Duodenal mucosa (tissue), 2 donors: ENCODE measurements at regions not wholly inside any gene's neighbourhood (a gene's known extent, or its start where the extent isn't known, plus 50 kb on each side); places are given as distances from the start of the nearest gene placed in this dataset.

Experiments used
- H3K27ac ChIP-seq: one replicate; pipeline ENCODE4 v1.7.0; 2013; ENCODE audit warnings: low read depth, low read length
- H3K27me3 ChIP-seq, 2 donors: one replicate each; pipeline ENCODE4 v1.7.0; 2013; ENCODE audit warnings: low read length in 2 of 2, control low read depth in 1 of 2; ENCODE audit not compliant: insufficient read depth in 2 of 2, control insufficient read depth in 1 of 2
- H3K36me3 ChIP-seq, 2 donors: one replicate each; pipeline ENCODE4 v1.7.0; 2013; ENCODE audit warnings: low read length in 2 of 2, control low read depth in 1 of 2; ENCODE audit not compliant: insufficient read depth in 2 of 2, control insufficient read depth in 1 of 2
- H3K4me1 ChIP-seq, 2 donors: one replicate each; pipeline ENCODE4 v1.7.0; 2013; ENCODE audit warnings: low read length in 2 of 2, control low read depth in 1 of 2; ENCODE audit not compliant: insufficient read depth in 2 of 2, control insufficient read depth in 1 of 2
- H3K4me3 ChIP-seq, 2 donors: one replicate each; pipeline ENCODE4 v1.7.0; 2013; ENCODE audit warnings: low read length in 2 of 2, low read depth in 1 of 2
- H3K9ac ChIP-seq, 2 donors: one replicate each; pipeline ENCODE4 v1.7.0; 2013; ENCODE audit warnings: low read length in 2 of 2, low read depth in 1 of 2
- H3K9me3 ChIP-seq, 2 donors: one replicate each; pipeline ENCODE4 v1.7.0; 2013; ENCODE audit warnings: low read length in 2 of 2, control low read depth in 1 of 2; ENCODE audit not compliant: control insufficient read depth in 1 of 2

DNA sequence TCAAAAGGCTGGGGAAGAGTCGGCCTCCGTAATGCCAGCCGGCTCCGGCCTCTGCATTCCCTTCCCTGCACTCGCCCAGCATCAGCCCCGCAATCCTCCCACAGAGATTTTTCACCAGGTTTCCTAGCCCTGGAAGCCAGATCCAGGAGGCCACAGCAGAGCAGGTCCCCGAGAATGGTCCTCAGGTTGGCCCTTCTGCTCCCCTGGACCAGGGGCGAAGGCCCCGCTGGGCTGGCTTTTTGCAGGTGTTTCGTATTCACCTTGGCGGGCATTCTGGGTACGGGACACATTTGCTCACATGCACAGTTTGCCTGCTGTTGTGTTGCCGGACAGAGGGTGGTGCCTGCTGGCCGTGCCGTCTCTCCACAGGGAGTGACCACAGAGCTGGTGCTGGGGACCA is 309.5 kb downstream of the NDUFA10 start:
- Histone ChIP-seq H3K27ac (no peak overlapping the region), H3K9ac (no peak overlapping the region), H3K27me3 (no peaks in the 10 kb centered on the region), H3K9me3 (peaks cover 4 to 7% of the 10 kb centered on the region in 2 donors), H3K4me1 (no peaks in the 10 kb centered on the region), H3K36me3 (no peaks in the 10 kb centered on the region), H3K4me3 (no peak overlapping the region)

DNA sequence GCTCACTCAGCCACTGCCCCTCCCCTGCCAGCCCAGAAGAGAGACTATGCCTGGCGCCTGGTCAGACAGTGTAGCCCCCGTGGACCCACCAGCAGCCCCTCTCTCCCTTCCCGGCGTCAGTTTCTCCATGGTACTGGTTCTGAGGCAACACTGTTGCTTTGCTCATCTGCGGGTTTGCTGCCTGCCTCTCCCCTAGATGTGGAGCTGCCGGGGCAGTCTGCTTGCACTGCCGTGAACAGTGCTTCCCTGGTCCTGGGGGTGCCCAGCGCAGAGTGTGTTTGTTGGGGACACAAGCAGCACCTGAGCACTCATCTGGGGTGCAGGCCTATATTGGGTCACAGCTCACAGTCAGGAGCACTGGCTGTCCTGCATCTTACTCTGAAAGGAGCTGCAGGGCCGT is 309.9 kb downstream of the NDUFA10 start:
- H3K9ac ChIP-seq = no peak overlapping the region
- H3K4me3 ChIP-seq = no peak overlapping the region
- peaks cover 4 to 7% of the 10 kb centered on the region in 2 donors for H3K9me3 ChIP-seq
- H3K4me1 ChIP-seq = no peaks in the 10 kb centered on the region
- H3K27ac ChIP-seq = no peak overlapping the region
- no peaks in the 10 kb centered on the region for H3K36me3 ChIP-seq
- no peaks in the 10 kb centered on the region for H3K27me3 ChIP-seq

DNA sequence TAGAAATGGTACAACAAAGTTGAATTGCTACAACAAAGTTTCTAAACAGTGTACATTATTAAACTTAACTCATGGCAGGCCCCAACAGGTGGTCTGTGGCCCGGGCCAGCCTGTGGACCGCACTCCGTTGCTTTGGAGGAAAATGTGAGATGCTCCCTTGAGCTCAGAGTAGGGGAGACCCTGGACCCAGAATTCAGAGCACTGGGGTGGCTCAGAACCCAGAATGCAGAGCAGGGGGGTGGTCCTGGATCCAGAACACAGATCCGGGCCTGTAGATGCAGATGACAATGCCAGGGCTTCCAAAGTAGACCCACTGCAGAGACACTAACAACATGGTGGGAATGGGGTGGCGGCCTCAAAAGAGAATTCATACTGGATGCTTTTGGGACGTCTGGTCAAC is 311.0 kb downstream of the NDUFA10 start:
- Histone ChIP-seq H3K27ac (no peak overlapping the region), H3K36me3 (no peaks in the 10 kb centered on the region), H3K27me3 (no peaks in the 10 kb centered on the region), H3K4me1 (no peaks in the 10 kb centered on the region), H3K9me3 (peaks cover 2 to 4% of the 10 kb centered on the region in 2 donors), H3K4me3 (no peak overlapping the region), H3K9ac (no peak overlapping the region)

DNA sequence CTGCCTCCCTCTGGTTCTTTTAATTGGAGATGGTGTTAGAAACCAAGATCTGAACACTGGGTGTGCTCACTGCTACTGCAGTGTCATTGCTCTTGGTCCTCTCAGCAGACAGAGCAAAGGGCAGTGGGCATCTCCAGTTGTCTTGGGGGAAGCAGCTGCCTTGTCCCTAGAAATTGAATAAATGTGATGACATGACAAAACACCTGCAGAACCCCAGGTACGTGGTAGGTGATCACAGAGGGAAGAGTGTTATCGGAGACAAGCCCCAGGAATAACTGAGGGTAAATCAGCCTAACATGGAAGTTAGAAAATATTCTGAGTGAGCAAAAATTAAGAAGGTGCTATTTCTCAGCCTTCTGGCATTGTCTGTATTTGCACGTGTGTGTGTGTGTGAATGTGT is 311.9 kb upstream of the HDAC4 start:
- no peak overlapping the region for H3K27ac ChIP-seq
- no peaks in the 10 kb centered on the region for H3K36me3 ChIP-seq
- peaks cover 0 to 2% of the 10 kb centered on the region in 2 donors for H3K9me3 ChIP-seq
- H3K9ac ChIP-seq = no peak overlapping the region
- no peak overlapping the region for H3K4me3 ChIP-seq
- no peaks in the 10 kb centered on the region for H3K27me3 ChIP-seq
- H3K4me1 ChIP-seq = no peaks in the 10 kb centered on the region

DNA sequence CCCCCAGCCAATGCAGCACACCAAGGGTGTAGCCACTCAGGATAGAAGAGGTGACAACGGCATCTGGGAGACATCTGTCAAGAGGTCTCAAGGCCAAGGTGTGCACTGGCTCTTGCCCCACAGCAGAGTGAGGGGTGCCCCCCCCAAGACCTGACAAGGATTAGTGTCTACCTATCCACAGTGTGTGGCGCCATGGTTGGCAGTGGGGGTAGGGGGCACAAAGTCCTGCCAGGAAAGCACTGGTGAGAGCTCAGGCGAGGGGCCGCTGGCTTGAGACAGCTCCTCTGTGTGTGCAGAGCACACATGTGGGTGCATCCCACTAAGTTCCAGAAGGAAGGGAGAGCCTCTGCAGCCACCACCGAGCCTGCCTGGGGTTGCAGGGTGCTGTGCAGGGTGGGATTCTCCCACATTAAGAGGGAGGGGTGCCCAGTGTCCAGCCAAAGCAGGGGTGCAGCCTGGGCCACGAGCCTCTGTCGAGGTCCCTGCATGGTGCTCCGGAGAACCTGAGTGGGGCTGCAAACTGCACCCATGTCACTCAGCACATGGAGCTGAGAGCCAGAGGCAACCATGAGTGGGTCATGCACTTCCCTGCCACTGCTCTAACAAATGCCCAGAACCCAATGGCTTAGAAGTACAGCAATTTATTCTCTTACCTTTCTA is 311.2 kb upstream of the HDAC4 start:
- Histone ChIP-seq H3K9me3 (peaks cover 0 to 2% of the 10 kb centered on the region in 2 donors), H3K27ac (no peak overlapping the region), H3K9ac (no peak overlapping the region), H3K4me3 (no peak overlapping the region), H3K4me1 (no peaks in the 10 kb centered on the region), H3K27me3 (no peaks in the 10 kb centered on the region), H3K36me3 (no peaks in the 10 kb centered on the region)

DNA sequence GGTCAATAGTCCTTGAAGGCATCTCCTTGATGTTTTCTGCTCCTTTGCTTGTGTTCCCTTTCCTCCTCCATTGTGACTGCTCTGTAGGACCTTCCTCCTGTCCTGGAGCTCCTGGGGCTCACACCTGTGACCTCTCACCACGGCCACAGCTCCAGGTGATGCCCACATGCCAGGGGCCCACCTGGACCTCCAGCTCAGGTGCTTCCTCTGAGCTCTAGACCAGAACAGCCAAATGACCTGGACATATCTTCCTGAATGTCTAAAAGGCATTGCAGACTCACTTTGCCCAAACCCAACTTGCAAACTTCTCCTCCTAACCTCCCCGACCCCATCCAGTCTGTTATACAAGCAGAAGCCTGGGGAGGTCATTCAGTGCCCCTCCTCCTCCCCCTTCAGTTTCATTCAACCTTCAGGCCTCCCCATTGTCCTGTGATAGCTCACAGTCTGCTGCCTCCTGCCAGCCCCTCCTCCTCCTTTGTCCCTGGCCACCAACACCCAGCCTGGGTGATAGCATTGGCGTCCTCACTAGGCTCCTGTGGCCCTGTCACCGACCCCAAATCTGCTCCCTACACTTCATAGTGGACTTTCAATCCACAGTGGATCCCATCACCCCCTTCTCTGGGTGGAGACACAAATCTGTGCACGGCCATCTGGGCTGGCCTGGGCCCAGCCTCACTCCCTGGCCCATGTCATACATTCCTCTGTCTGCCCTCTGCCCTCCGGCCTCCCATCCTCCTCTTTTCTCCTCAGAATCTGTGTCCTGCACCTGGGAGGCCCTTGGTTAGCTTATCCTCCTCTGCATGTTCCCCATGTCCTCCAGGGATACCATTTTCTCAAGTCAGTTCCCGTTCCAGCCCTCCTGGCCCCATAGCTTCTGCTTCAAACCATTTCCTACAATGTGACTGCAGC is 310.4 kb upstream of the HDAC4 start:
- Histone ChIP-seq H3K4me1 (no peaks in the 10 kb centered on the region), H3K9me3 (peaks cover 0 to 2% of the 10 kb centered on the region in 2 donors), H3K27me3 (no peaks in the 10 kb centered on the region), H3K27ac (no peak overlapping the region), H3K4me3 (no peak overlapping the region), H3K36me3 (no peaks in the 10 kb centered on the region), H3K9ac (no peak overlapping the region)

DNA sequence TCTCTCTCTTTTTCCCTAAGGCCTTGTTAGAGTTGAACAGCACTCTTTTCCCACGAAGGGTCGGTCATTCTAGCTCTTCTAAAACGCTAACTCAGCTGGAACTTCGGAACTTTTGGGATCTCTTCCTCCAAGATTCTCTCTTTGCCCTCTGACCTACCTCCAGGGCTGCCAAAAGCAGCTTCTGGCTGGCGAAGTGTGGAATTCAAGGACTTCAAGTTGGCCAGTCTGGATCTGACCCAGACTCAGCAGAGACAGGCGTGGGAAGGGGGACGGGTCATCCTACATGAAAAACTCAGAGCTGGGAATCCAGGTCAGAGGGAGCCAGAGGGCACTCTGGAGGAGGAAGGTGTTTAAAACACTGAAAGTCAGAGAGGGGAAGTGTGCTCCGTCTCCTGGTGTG is 305.5 kb upstream of the HDAC4 start:
- H3K27ac ChIP-seq = no peak overlapping the region
- no peaks in the 10 kb centered on the region for H3K9me3 ChIP-seq
- no peak overlapping the region for H3K4me3 ChIP-seq
- no peaks in the 10 kb centered on the region for H3K27me3 ChIP-seq
- no peak overlapping the region for H3K9ac ChIP-seq
- no peaks in the 10 kb centered on the region for H3K4me1 ChIP-seq
- H3K36me3 ChIP-seq = no peaks in the 10 kb centered on the region

DNA sequence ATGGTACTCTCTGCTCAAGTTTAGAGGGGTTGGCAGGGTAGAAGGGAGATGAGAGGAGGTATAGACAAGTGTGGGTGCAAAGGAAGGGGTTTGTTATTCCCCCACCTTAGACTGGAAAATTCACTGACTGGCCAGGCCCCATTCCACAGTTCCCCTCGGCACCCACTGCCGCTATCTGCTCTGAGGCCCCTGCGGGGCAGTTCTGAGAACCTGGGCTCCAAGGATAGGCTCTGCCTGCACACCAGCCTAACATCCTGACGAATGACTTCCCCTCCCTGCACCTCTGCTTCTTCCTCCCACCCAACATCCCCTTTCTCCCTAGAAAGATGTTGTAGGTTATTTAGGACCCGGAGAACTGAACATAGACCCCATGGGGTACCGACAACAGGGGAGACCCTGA is 303.9 kb upstream of the HDAC4 start:
- Histone ChIP-seq H3K27me3 (no peaks in the 10 kb centered on the region), H3K4me1 (no peaks in the 10 kb centered on the region), H3K4me3 (no peak overlapping the region), H3K9ac (no peak overlapping the region), H3K36me3 (no peaks in the 10 kb centered on the region), H3K9me3 (no peaks in the 10 kb centered on the region), H3K27ac (no peak overlapping the region)

DNA sequence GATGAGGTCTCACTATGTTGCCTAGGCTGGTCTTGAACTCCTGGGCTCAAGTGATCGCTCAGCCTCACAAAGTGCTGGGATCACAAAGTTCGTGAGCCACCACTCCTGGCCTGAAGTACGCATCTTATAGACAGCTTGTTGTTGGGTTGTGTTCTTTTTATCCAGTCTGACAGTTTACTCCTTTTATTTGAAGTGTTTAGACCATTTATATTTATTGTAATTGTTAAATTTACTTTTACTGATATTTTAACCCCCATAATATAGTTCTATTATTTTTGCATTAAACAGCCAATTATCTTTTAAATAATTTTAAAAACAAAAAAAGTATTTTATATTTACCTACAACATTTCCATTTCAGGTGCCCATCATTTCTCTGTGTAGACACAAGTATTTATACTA is 303.0 kb upstream of the HDAC4 start:
- no peak overlapping the region for H3K9ac ChIP-seq
- no peaks in the 10 kb centered on the region for H3K9me3 ChIP-seq
- no peaks in the 10 kb centered on the region for H3K4me1 ChIP-seq
- no peak overlapping the region for H3K27ac ChIP-seq
- no peaks in the 10 kb centered on the region for H3K27me3 ChIP-seq
- no peaks in the 10 kb centered on the region for H3K36me3 ChIP-seq
- no peak overlapping the region for H3K4me3 ChIP-seq

DNA sequence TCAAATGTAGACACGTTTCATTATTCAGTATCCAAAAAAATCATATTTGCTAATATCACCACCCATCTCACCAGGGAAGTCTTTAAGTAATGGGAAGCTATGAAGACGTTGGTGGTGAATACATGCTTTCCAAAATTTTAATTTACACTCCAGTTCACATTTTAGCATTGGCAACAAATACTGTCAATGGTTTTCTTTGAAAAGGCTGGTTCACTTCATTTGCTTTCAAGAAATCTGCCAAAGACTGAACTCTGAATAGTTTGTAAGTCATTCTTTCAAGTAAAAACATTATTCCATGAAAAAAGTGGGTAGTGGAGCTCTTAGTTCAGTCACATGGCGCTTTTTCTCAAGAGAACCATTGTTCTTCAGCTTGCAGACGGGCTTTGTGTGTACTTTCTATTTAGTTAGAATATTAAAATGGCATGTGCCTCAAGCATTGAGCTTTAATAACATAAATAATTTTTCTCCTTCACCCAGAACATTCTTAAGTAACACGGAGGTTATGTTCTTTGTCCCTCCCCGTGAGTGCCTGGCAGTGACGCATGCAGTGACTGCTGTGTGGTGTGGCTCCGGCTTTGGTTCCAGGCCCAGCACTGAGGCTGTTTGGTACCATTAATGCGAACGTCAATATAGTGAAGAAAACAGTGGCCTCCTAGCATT is 300.0 kb upstream of the HDAC4 start:
- Histone ChIP-seq H3K9me3 (no peaks in the 10 kb centered on the region), H3K4me3 (no peak overlapping the region), H3K36me3 (no peaks in the 10 kb centered on the region), H3K27ac (no peak overlapping the region), H3K4me1 (no peaks in the 10 kb centered on the region), H3K9ac (no peak overlapping the region), H3K27me3 (no peaks in the 10 kb centered on the region)
